ENCODE measurements at regions not wholly inside any gene's neighbourhood (a gene's known extent, or its start where the extent isn't known, plus 50 kb on each side); places are given as distances from the start of the nearest gene placed in this dataset.

GRCh38 chr3:137695351-137695750 is 68.8 kb upstream of the SOX14 start:
- TF ChIP-seq BHLHE40 (IDR thresholded peaks at IDR 0.05; ENCODE audit: borderline replicate concordance) (no peak), TARDBP (IDR thresholded peaks at IDR 0.05) (no peak), L3MBTL2 (conservative IDR thresholded peaks at IDR 0.05) (no peak), PKNOX1 (IDR thresholded peaks at IDR 0.05) (no peak), HDGF (IDR thresholded peaks at IDR 0.05; ENCODE audit: borderline replicate concordance) (no peak), FOXA1 (IDR thresholded peaks at IDR 0.05) (no peak), ZNF384 (IDR thresholded peaks at IDR 0.05) (no peak), FOXM1 (IDR thresholded peaks at IDR 0.05; ENCODE audit: borderline replicate concordance) (no peak), NFRKB (IDR thresholded peaks at IDR 0.05) (no peak), SUZ12 (IDR thresholded peaks at IDR 0.05) (no peak), ELF4 (IDR thresholded peaks at IDR 0.05) (no peak)

All from HEK293T (cell line).